Loucy (cell line): ENCODE measurements at regions not wholly inside any gene's neighbourhood (a gene's known extent, or its start where the extent isn't known, plus 50 kb on each side); places are given as distances from the start of the nearest gene placed in this dataset.

Source experiments
- H2AFZ ChIP-seq: fragments of 200-600 bp; sonication (generic); 2 replicates; pipeline ENCODE4 v1.6.0; 2016; ENCODE audit warnings: antibody characterized with exemption, mild to moderate bottlenecking, low read length, moderate library complexity
- H3F3A ChIP-seq: fragments of 200-600 bp; 2 replicates; pipeline ENCODE4 v1.6.0; 2016; ENCODE audit warnings: antibody characterized with exemption, low read depth, mild to moderate bottlenecking
- H3K27me3 ChIP-seq: fragments of 200-600 bp; sonication (generic); 2 replicates; pipeline ENCODE4 v1.6.1; 2014; ENCODE audit warnings: low read length, mild to moderate bottlenecking; ENCODE audit not compliant: insufficient read depth, poor library complexity, severe bottlenecking
- H3K36me3 ChIP-seq: fragments of 200-600 bp; sonication (generic); 2 replicates; pipeline ENCODE4 v1.6.1; 2016; ENCODE audit warnings: low read length; ENCODE audit not compliant: insufficient read depth
- H3K4me1 ChIP-seq: fragments of 200-600 bp; sonication (generic); 2 replicates; pipeline ENCODE4 v1.5.1; 2014; ENCODE audit warnings: low read length, mild to moderate bottlenecking; ENCODE audit not compliant: insufficient read depth, poor library complexity, severe bottlenecking
- H3K4me2 ChIP-seq: fragments of 200-600 bp; sonication (generic); 2 replicates; pipeline ENCODE4 v1.6.0; 2014; ENCODE audit warnings: antibody characterized with exemption, low read length, low read depth, mild to moderate bottlenecking; ENCODE audit not compliant: poor library complexity, severe bottlenecking
- H3K4me3 ChIP-seq: fragments of 200-600 bp; sonication (generic); 2 replicates; pipeline ENCODE4 v1.5.1; 2014; ENCODE audit warnings: low read length, mild to moderate bottlenecking, mixed read lengths; ENCODE audit not compliant: poor library complexity, severe bottlenecking
- H3K79me2 ChIP-seq: fragments of 200-600 bp; sonication (generic); 2 replicates; pipeline ENCODE4 v1.6.1; 2014; ENCODE audit warnings: low read length; ENCODE audit not compliant: insufficient read depth
- H3K9ac ChIP-seq: fragments of 200-600 bp; sonication (generic); 2 replicates; pipeline ENCODE4 v1.6.0; 2014; ENCODE audit warnings: mild to moderate bottlenecking, low read depth, low read length, moderate library complexity; ENCODE audit not compliant: poor library complexity, severe bottlenecking
- H3K9me2 ChIP-seq: fragments of 200-600 bp; sonication (generic); replicated peaks from 2 replicates; pipeline ENCODE4 v1.6.1; 2016; ENCODE audit warnings: low read depth, low read length, mixed read lengths
- H3K9me3 ChIP-seq: fragments of 200-600 bp; sonication (generic); 2 replicates; pipeline ENCODE4 v1.6.1; 2014; ENCODE audit warnings: mild to moderate bottlenecking, antibody characterized with exemption, low read length, low read depth; ENCODE audit not compliant: insufficient read depth
- H4K20me1 ChIP-seq: fragments of 200-600 bp; sonication (generic); 2 replicates; pipeline ENCODE4 v1.6.0; 2014; ENCODE audit warnings: antibody characterized with exemption, low read length, mild to moderate bottlenecking; ENCODE audit not compliant: insufficient read depth, poor library complexity, severe bottlenecking
- EZH2phosphoT487 ChIP-seq: fragments of 200-600 bp; IDR thresholded peaks from 2 replicates; pipeline ENCODE4 v1.6.1; 2018; ENCODE audit warnings: antibody characterized with exemption, mild to moderate bottlenecking, moderate library complexity, borderline replicate concordance
- TF ChIP-seq, protein P1 (sequence below): fragments of 200-600 bp; sonication (generic); conservative IDR thresholded peaks from 2 replicates; pipeline ENCODE4 v1.5.1; 2014; ENCODE audit warnings: mild to moderate bottlenecking, antibody characterized with exemption, low read length

DNA sequence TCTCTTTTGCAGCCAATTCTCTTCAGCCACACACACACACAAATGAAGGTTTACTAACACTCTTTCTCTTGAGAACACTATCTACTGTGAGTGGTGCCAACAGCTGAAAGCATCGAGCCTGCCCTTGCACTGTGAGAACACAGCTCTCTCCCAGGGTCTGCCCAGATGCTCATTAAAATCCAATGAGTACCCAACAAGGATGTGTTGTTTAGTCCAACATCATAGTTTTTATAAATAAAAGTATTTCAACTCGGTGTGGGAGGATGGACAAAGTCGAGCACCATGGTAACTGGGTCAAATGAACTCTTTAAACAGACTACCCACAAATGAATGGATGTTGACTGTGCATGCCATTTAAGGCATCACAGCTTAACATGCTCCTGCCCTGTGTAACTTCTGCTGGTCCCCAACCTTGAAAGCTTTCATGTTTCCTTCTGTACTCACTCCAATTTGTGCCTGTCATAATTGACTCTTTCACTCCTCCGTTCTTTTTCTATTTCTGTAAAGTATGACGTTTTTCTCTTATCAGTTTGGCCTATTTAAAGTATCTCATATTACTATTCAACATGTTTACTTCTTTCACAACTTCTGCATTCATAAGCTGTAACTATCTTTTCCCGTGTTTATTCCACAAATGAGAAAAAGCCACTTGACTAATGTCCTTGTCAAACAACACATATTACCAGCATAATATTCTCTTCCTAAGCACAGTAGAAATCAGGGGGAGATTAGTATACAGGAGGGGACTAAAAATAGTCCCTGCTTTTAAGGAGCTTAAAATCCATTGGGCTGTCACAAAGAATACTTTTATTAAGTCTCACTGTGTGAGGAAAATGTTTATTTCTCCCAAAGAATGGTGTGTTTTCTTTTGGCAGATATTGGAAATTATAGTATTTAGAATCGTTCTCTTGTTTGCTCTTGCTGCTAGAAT, 215.4 kb downstream of the RFPL4B start:
- Histone ChIP-seq H3K4me2 (no peak overlapping the region), H3K79me2 (no peaks in the 10 kb centered on the region), H3K27me3 (no peaks in the 10 kb centered on the region), H3K9me3 (no peaks in the 10 kb centered on the region), H3K4me1 (no peaks in the 10 kb centered on the region), H3K4me3 (no peak overlapping the region), H3F3A (no peaks in the 10 kb centered on the region), H3K36me3 (no peaks in the 10 kb centered on the region), H2AFZ (no peak overlapping the region), H3K9me2 (no peaks in the 10 kb centered on the region), H4K20me1 (no peaks in the 10 kb centered on the region), H3K9ac (no peak overlapping the region)
- TF ChIP-seq, protein P1, sequence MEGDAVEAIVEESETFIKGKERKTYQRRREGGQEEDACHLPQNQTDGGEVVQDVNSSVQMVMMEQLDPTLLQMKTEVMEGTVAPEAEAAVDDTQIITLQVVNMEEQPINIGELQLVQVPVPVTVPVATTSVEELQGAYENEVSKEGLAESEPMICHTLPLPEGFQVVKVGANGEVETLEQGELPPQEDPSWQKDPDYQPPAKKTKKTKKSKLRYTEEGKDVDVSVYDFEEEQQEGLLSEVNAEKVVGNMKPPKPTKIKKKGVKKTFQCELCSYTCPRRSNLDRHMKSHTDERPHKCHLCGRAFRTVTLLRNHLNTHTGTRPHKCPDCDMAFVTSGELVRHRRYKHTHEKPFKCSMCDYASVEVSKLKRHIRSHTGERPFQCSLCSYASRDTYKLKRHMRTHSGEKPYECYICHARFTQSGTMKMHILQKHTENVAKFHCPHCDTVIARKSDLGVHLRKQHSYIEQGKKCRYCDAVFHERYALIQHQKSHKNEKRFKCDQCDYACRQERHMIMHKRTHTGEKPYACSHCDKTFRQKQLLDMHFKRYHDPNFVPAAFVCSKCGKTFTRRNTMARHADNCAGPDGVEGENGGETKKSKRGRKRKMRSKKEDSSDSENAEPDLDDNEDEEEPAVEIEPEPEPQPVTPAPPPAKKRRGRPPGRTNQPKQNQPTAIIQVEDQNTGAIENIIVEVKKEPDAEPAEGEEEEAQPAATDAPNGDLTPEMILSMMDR = no peak
- TF ChIP-seq EZH2phosphoT487 = no peak

DNA sequence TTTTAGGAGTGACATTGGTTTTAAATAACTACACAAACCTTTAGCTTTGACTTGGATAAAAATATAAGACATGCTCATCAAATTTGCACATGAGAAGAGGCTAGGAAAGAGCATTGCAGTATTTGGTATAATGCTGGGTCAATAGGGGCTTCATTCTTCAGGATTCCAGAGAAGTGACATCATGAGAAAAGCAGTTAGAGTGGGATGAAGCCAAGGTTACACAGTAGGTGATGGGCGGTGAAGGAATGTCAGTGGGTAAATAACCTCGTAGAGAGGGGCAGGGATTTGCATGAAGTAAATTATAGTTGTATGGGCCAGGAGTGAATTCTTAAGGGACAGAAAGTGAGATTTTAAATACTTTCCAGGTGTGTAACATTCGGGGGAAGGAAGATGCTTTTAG, 216.2 kb downstream of the RFPL4B start:
- Histone ChIP-seq H3K79me2 (no peaks in the 10 kb centered on the region), H3K4me2 (no peak overlapping the region), H2AFZ (no peak overlapping the region), H3K27me3 (no peaks in the 10 kb centered on the region), H3K9me2 (no peaks in the 10 kb centered on the region), H3F3A (no peaks in the 10 kb centered on the region), H4K20me1 (no peaks in the 10 kb centered on the region), H3K9me3 (no peaks in the 10 kb centered on the region), H3K4me1 (no peaks in the 10 kb centered on the region), H3K9ac (no peak overlapping the region), H3K36me3 (no peaks in the 10 kb centered on the region), H3K4me3 (no peak overlapping the region)
- TF ChIP-seq, protein P1 = no peak
- no peak for TF ChIP-seq EZH2phosphoT487

DNA sequence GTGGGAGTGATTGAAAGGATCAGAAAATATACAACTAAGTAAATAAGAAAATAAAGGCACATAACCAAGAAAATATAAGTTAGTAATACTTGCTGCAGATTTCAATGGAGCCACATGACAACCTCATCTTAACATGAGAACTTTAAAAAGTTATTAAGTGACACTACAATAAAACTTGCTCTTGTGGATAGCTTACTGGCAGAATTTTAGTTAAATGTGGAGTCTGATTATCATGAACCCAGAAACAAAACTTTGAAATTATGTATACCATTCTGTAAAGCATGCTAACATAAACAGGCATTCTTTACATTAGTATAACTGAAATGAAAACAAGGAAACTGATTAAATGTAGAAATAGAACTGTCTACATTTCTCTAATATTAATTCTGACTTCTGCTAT, 220.9 kb downstream of the RFPL4B start:
- no peaks in the 10 kb centered on the region for H4K20me1 ChIP-seq
- no peaks in the 10 kb centered on the region for H3F3A ChIP-seq
- no peak overlapping the region for H2AFZ ChIP-seq
- no peaks in the 10 kb centered on the region for H3K27me3 ChIP-seq
- no peaks in the 10 kb centered on the region for H3K4me1 ChIP-seq
- H3K9ac ChIP-seq = no peak overlapping the region
- no peaks in the 10 kb centered on the region for H3K36me3 ChIP-seq
- no peak overlapping the region for H3K4me3 ChIP-seq
- TF ChIP-seq EZH2phosphoT487 = no peak
- TF ChIP-seq, protein P1 = no peak
- no peak overlapping the region for H3K4me2 ChIP-seq
- H3K79me2 ChIP-seq = no peaks in the 10 kb centered on the region
- H3K9me2 ChIP-seq = no peaks in the 10 kb centered on the region
- H3K9me3 ChIP-seq = no peaks in the 10 kb centered on the region
